IMR-90 (cell line): ENCODE measurements at regions not wholly inside any gene's neighbourhood (a gene's known extent, or its start where the extent isn't known, plus 50 kb on each side); places are given as distances from the start of the nearest gene placed in this dataset.

Experiments
- ATAC-seq: fragments of 200-7000 bp; cut with Tn5 transposase; 2 replicates; pipeline ENCODE4 v1.9.1; 2020; ENCODE audit warnings: low read depth, mild to moderate bottlenecking, moderate library complexity
- BruUV-seq: library from RNA; stranded (reverse); fragments of 400-500 nt; replicated peaks from 2 replicates; lab custom pipeline; 2021; lab: Mats Ljungman, UMichigan
- CTCF ChIA-PET: fragments of 300-600 bp; formaldehyde crosslinking; extraction: SDS; loops from one replicate; lab custom pipeline; 2021; ENCODE audit warnings: antibody characterized with exemption; lab: Yijun Ruan, JAX
- POLR2A ChIA-PET: fragments of 300-600 bp; sonication (Branson Sonifier 250); formaldehyde crosslinking; loops from one replicate; lab custom pipeline; 2022; ENCODE audit warnings: antibody characterized with exemption; ENCODE audit not compliant: unreplicated experiment; lab: Charles Lee
- DNase-seq: peaks from one replicate; pipeline ENCODE4 v3.0.0; 2013
- H2AFZ ChIP-seq: replicated peaks from 2 replicates; pipeline ENCODE3; 2013; ENCODE audit warnings: low read length, mild to moderate bottlenecking; ENCODE audit not compliant: poor library complexity
- H2AK5ac ChIP-seq: 2 replicates; pipeline ENCODE4 v1.6.1; 2013; ENCODE audit warnings: low read depth, low read length, inconsistent platforms
- H2AK9ac ChIP-seq: replicated peaks from 2 replicates; pipeline ENCODE3; 2013; ENCODE audit warnings: mild to moderate bottlenecking, low read depth, low read length, moderate library complexity; ENCODE audit not compliant: poor library complexity
- H2BK120ac ChIP-seq: 2 replicates; pipeline ENCODE4 v1.6.1; 2013; ENCODE audit warnings: low read depth, low read length, inconsistent platforms
- H2BK15ac ChIP-seq: 3 replicates; pipeline ENCODE4 v1.6.1; 2013; ENCODE audit warnings: low read depth, low read length, inconsistent platforms
- H2BK20ac ChIP-seq: 2 replicates; pipeline ENCODE4 v1.6.1; 2013; ENCODE audit warnings: low read depth, mild to moderate bottlenecking, inconsistent platforms, low read length, moderate library complexity
- H2BK5ac ChIP-seq: 2 replicates; pipeline ENCODE4 v1.6.1; 2013; ENCODE audit warnings: mild to moderate bottlenecking, low read depth, low read length, inconsistent platforms; ENCODE audit not compliant: poor library complexity, severe bottlenecking
- H3K14ac ChIP-seq: replicated peaks from 2 replicates; pipeline ENCODE4 v1.6.1; 2013; ENCODE audit warnings: low read depth, low read length, inconsistent platforms
- H3K18ac ChIP-seq: 2 replicates; pipeline ENCODE4 v1.6.1; 2013; ENCODE audit warnings: low read depth, low read length, control low read depth
- H3K23ac ChIP-seq: 2 replicates; pipeline ENCODE4 v1.6.1; 2013; ENCODE audit warnings: low read depth, low read length, inconsistent platforms
- H3K27ac ChIP-seq: 2 replicates; pipeline ENCODE4 v1.5.1; 2013; ENCODE audit warnings: mild to moderate bottlenecking, control low read depth, low read length; ENCODE audit not compliant: insufficient read depth
- H3K27me3 ChIP-seq: 2 replicates; pipeline ENCODE4 v1.6.1; 2013; ENCODE audit warnings: low read length; ENCODE audit not compliant: control insufficient read depth, insufficient read depth
- H3K36me3 ChIP-seq: 2 replicates; pipeline ENCODE4 v1.6.1; 2013; ENCODE audit warnings: low read length, mixed read lengths; ENCODE audit not compliant: control insufficient read depth, insufficient read depth
- H3K4ac ChIP-seq: 2 replicates; pipeline ENCODE4 v1.6.1; 2013; ENCODE audit warnings: low read depth, low read length, inconsistent platforms
- H3K4me1 ChIP-seq: 2 replicates; pipeline ENCODE4 v1.6.1; 2013; ENCODE audit warnings: low read length, mixed read lengths; ENCODE audit not compliant: control insufficient read depth, insufficient read depth
- H3K4me2 ChIP-seq: 2 replicates; pipeline ENCODE4 v1.6.1; 2013; ENCODE audit warnings: low read depth, mild to moderate bottlenecking, control low read depth, low read length, moderate library complexity
- H3K4me3 ChIP-seq: 2 replicates; pipeline ENCODE4 v1.5.1; 2013; ENCODE audit warnings: low read depth, mild to moderate bottlenecking, control low read depth, low read length, moderate library complexity; ENCODE audit not compliant: insufficient read depth
- H3K56ac ChIP-seq: 2 replicates; pipeline ENCODE4 v1.6.1; 2013; ENCODE audit warnings: low read length, inconsistent platforms; ENCODE audit not compliant: insufficient read depth; ENCODE audit errors: extremely low read depth
- H3K79me1 ChIP-seq, 2 experiments: 2 replicates each; pipeline ENCODE4 v1.6.1; 2013; ENCODE audit warnings: low read length in 2 of 2, inconsistent platforms in 1 of 2, low read depth in 1 of 2
- H3K9ac ChIP-seq: 2 replicates; pipeline ENCODE4 v1.6.1; 2013; ENCODE audit warnings: low read depth, low read length, control low read depth
- H3K9me1 ChIP-seq: 2 replicates; pipeline ENCODE4 v1.6.1; 2013; ENCODE audit warnings: low read length, inconsistent platforms; ENCODE audit not compliant: insufficient read depth
- H3K9me3 ChIP-seq: 2 replicates; pipeline ENCODE4 v1.6.1; 2013; ENCODE audit warnings: low read length; ENCODE audit not compliant: control insufficient read depth, insufficient read depth
- H4K20me1 ChIP-seq: 2 replicates; pipeline ENCODE4 v1.6.1; 2013; ENCODE audit warnings: low read length, inconsistent platforms; ENCODE audit not compliant: insufficient read depth
- H4K5ac ChIP-seq: 2 replicates; pipeline ENCODE4 v1.6.1; 2013; ENCODE audit warnings: mild to moderate bottlenecking, low read depth, low read length, control low read depth
- H4K8ac ChIP-seq, 2 experiments: 2 replicates each; pipeline ENCODE4 v1.6.1; 2013; ENCODE audit warnings: low read depth in 2 of 2, low read length in 2 of 2, control low read depth in 1 of 2, inconsistent platforms in 1 of 2
- H4K91ac ChIP-seq: 2 replicates; pipeline ENCODE4 v1.6.1; 2013; ENCODE audit warnings: low read depth, low read length, inconsistent platforms; ENCODE audit not compliant: insufficient read depth
- CEBPB ChIP-seq: IDR thresholded peaks from 2 replicates; pipeline ENCODE4 v1.6.1; 2012; ENCODE audit warnings: low read depth, low read length, improper control_type of control experiment
- CTCF ChIP-seq: conservative IDR thresholded peaks from 2 replicates; pipeline ENCODE4 v1.5.1; 2012; ENCODE audit warnings: mild to moderate bottlenecking, low read depth, low read length, improper control_type of control experiment
- WGBS, 2 experiments: methylation state at CpG; one replicate each; pipeline versions ENCODE4 v1.1.5 to v1.1.7; 2013; ENCODE audit warnings: missing lambda C conversion rate in 2 of 2; ENCODE audit not compliant: insufficient read length in 1 of 2; ENCODE audit errors: extremely low coverage in 2 of 2; 5-methylcytosine and 5-hydroxymethylcytosine counted together
- dilution Hi-C: fragments of 300-500 bp; cut with HindIII; formaldehyde crosslinking; loops from one replicate; pipeline ENCODE4 v1.14.3; 2018; ENCODE audit warnings: low sequenced_read_pairs; ENCODE audit not compliant: unreplicated experiment
- in situ Hi-C: fragments of 300-500 bp; cut with MboI; formaldehyde crosslinking; loops from 3 replicates; pipeline ENCODE4 v1.14.3; 2019; ENCODE audit warnings: low sequenced_read_pairs, inconsistent platforms, mixed read lengths
- intact Hi-C: fragments of 100-400 bp; cut with micrococcal nuclease; formaldehyde crosslinking; loops from 2 replicates; pipeline ENCODE4 v1.10.0; 2022

- dilution Hi-C loops = no loop called here
Observed at GRCh38 chr14:106134886-106135285, 608.5 kb downstream of the TMEM121 start.

More at GRCh38 chr14:106134886-106135285, 608.5 kb downstream of the TMEM121 start:
- H3K36me3 ChIP-seq = no peaks in the 10 kb centered on the region
- no peaks in the 10 kb centered on the region for H3K27me3 ChIP-seq
- no CpG with 5 or more reads among the region's 5 CpGs for WGBS, 2 experiments
- H2AFZ ChIP-seq = no peak overlapping the region
- no peak overlapping the region for H2BK20ac ChIP-seq
- no peak overlapping the region for H2AK9ac ChIP-seq
- H3K4me1 ChIP-seq = no peaks in the 10 kb centered on the region
- ATAC-seq = no peak
- H3K56ac ChIP-seq = no peak overlapping the region
- no peak overlapping the region for H4K91ac ChIP-seq
- CTCF ChIA-PET = no interaction called here
- no peak overlapping the region for H4K5ac ChIP-seq
- POLR2A ChIA-PET = no interaction called here
- H4K20me1 ChIP-seq = no peaks in the 10 kb centered on the region
- H2AK5ac ChIP-seq = no peak overlapping the region
- H3K9me1 ChIP-seq = no peaks in the 10 kb centered on the region
- H4K8ac ChIP-seq = no peak overlapping the region
- peaks cover 6% of the 10 kb centered on the region for H3K9me3 ChIP-seq
- no peak for DNase-seq
- H3K4me3 ChIP-seq = no peak overlapping the region
- no peak overlapping the region for H2BK15ac ChIP-seq
- H3K9ac ChIP-seq = no peak overlapping the region
- H3K27ac ChIP-seq = no peak overlapping the region
- no peaks in the 10 kb centered on the region for H3K79me1 ChIP-seq
- no peak overlapping the region for H2BK5ac ChIP-seq
- H3K4ac ChIP-seq = no peak overlapping the region
- no peak overlapping the region for H3K18ac ChIP-seq
- no peak overlapping the region for H3K23ac ChIP-seq
- H3K4me2 ChIP-seq = no peak overlapping the region
- H2BK120ac ChIP-seq = no peak overlapping the region
- H3K14ac ChIP-seq = no peak overlapping the region
- intact Hi-C loops = no loop called here
- BruUV-seq = no TSS peak
- TF ChIP-seq CEBPB = no peak
- no peak for TF ChIP-seq CTCF
- in situ Hi-C loops = no loop called here
